HG03097 (cell line): ENCODE measurements at regions not wholly inside any gene's neighbourhood (a gene's known extent, or its start where the extent isn't known, plus 50 kb on each side); places are given as distances from the start of the nearest gene placed in this dataset.
"Not testable (repeated sequence)": the region's sequence is repeated elsewhere in the genome, so short reads cannot be mapped to it uniquely, and the experiment has no call there.

ENCODE experiments used
- ATAC-seq: cut with Tn5 transposase; IDR thresholded peaks from one replicate; pipeline ENCODE4 v1.9.1; 2021; ENCODE audit not compliant: unreplicated experiment, low FRiP score

- no peak for ATAC-seq
Measured at GRCh38 chr2:65979446-65979845, 455.5 kb upstream of the MEIS1 start.

GRCh38 chr2:65974067-65974723 is 460.7 kb upstream of the MEIS1 start:
- ATAC-seq, result no peak

- ATAC-seq, result no peak
Measured at GRCh38 chr2:65969161-65969560, 465.8 kb upstream of the MEIS1 start.

GRCh38 chr2:65963303-65963702 is 471.6 kb upstream of the MEIS1 start:
- ATAC-seq, result not testable (repeated sequence)

- ATAC-seq, result no peak
Measured at GRCh38 chr2:65960953-65961352, 474.0 kb upstream of the MEIS1 start.

GRCh38 chr2:65957886-65958285 is 477.0 kb upstream of the MEIS1 start:
- no peak for ATAC-seq

- ATAC-seq, result no peak
Measured at GRCh38 chr2:65957454-65957853, 477.5 kb upstream of the MEIS1 start.

- ATAC-seq, result no peak
Measured at GRCh38 chr2:65955259-65955658, 479.7 kb upstream of the MEIS1 start.

GRCh38 chr2:65952966-65953761 is 481.8 kb upstream of the MEIS1 start:
- no peak for ATAC-seq

- ATAC-seq, result no peak
Measured at GRCh38 chr2:65944213-65944612, 490.7 kb upstream of the MEIS1 start.

GRCh38 chr2:65943099-65943786 is 491.7 kb upstream of the MEIS1 start:
- ATAC-seq, result no peak

GRCh38 chr2:65940856-65941255 is 494.1 kb upstream of the MEIS1 start:
- ATAC-seq, result no peak

- ATAC-seq, result no peak
Measured at GRCh38 chr2:65939687-65940086, 495.2 kb upstream of the MEIS1 start.

- no peak for ATAC-seq
Measured at GRCh38 chr2:65937379-65938160, 497.4 kb upstream of the MEIS1 start.

GRCh38 chr2:65934992-65935629 is 499.8 kb upstream of the MEIS1 start:
- no peak for ATAC-seq

GRCh38 chr2:65932571-65932970 is 500.2 kb upstream of the SPRED2 start:
- ATAC-seq, result no peak

- ATAC-seq, result no peak
Measured at GRCh38 chr2:65931056-65931455, 498.7 kb upstream of the SPRED2 start.

GRCh38 chr2:65930259-65930658 is 497.9 kb upstream of the SPRED2 start:
- no peak for ATAC-seq

GRCh38 chr2:65929664-65930063 is 497.3 kb upstream of the SPRED2 start:
- ATAC-seq, result not testable (repeated sequence)

GRCh38 chr2:65922794-65923193 is 490.4 kb upstream of the SPRED2 start:
- no peak for ATAC-seq
